Smooth muscle cell (in vitro differentiated cells): ENCODE measurements at regions not wholly inside any gene's neighbourhood (a gene's known extent, or its start where the extent isn't known, plus 50 kb on each side); places are given as distances from the start of the nearest gene placed in this dataset.

ENCODE experiments used
- DNase-seq: peaks from one replicate; lab custom pipeline; 2025; ENCODE audit not compliant: unreplicated experiment; lab: John Stamatoyannopoulos, UW
- H2AFZ ChIP-seq: fragments of 200-600 bp; sonication (generic); 2 replicates; pipeline ENCODE4 v1.6.0; 2016; ENCODE audit warnings: antibody characterized with exemption, low read depth, mild to moderate bottlenecking
- H3F3A ChIP-seq: fragments of 200-600 bp; sonication (generic); 2 replicates; pipeline ENCODE4 v1.6.0; 2017; ENCODE audit warnings: antibody characterized with exemption, low read depth
- H3K27ac ChIP-seq: fragments of 200-600 bp; sonication (generic); 2 replicates; pipeline ENCODE4 v1.5.1; 2016; ENCODE audit warnings: low read depth, mild to moderate bottlenecking
- H3K27me3 ChIP-seq: fragments of 200-600 bp; sonication (generic); 2 replicates; pipeline ENCODE4 v1.6.1; 2016; ENCODE audit warnings: low read depth, mild to moderate bottlenecking
- H3K36me3 ChIP-seq: fragments of 200-600 bp; sonication (generic); 2 replicates; pipeline ENCODE4 v1.5.1; 2016; ENCODE audit warnings: low read depth
- H3K4me1 ChIP-seq: fragments of 200-600 bp; sonication (generic); 2 replicates; pipeline ENCODE4 v1.5.1; 2016; ENCODE audit warnings: low read depth
- H3K4me2 ChIP-seq: fragments of 200-600 bp; sonication (generic); 2 replicates; pipeline ENCODE4 v1.6.0; 2016; ENCODE audit warnings: mild to moderate bottlenecking
- H3K4me3 ChIP-seq: fragments of 200-600 bp; sonication (generic); 2 replicates; pipeline ENCODE4 v1.5.1; 2016; ENCODE audit warnings: mild to moderate bottlenecking
- H3K79me2 ChIP-seq: fragments of 200-600 bp; sonication (generic); 2 replicates; pipeline ENCODE4 v1.6.0; 2016; ENCODE audit warnings: low read depth, mild to moderate bottlenecking
- H3K9ac ChIP-seq: fragments of 200-600 bp; sonication (generic); 2 replicates; pipeline ENCODE4 v1.6.0; 2016; ENCODE audit warnings: low read depth
- H3K9me3 ChIP-seq: fragments of 200-600 bp; sonication (generic); replicated peaks from 2 replicates; pipeline ENCODE4 v1.5.1; 2016; ENCODE audit warnings: low read depth
- H4K20me1 ChIP-seq: fragments of 200-600 bp; sonication (generic); 2 replicates; pipeline ENCODE4 v1.6.0; 2016; ENCODE audit warnings: low read depth
- WGBS: methylation state at CpG from one replicate; pipeline ENCODE4 v1.1.7; 2016; ENCODE audit warnings: low lambda C conversion rate; 5-methylcytosine and 5-hydroxymethylcytosine counted together
- TF ChIP-seq, protein P1 (sequence below): fragments of 200-600 bp; sonication (generic); IDR thresholded peaks from 2 replicates; pipeline ENCODE4 v1.5.1; 2017; ENCODE audit warnings: borderline replicate concordance, mild to moderate bottlenecking, antibody characterized with exemption; ENCODE audit not compliant: insufficient read depth, poor library complexity, severe bottlenecking

DNA sequence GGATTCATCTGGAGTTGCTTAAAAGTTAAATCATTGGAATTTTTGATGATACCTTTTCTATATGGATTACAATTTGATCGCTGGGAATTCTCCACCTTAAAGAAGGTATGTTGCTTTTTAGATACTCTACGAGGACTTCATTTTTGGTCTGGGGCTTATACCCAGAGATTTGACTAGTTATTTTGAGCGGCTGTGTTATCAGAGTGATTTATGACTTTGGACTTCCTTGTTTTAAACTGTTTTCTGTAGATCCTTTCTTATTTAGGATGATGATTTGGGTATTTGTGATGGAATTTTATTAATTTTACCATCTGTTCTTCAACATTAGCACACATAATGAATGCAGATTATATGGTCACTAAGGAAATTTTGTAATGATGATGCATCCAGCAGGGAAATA, 75.2 kb downstream of the SOX4 start:
- peaks cover 22% of the 10 kb centered on the region for H3K4me1 ChIP-seq
- H3K9me3 ChIP-seq = no peaks in the 10 kb centered on the region
- peaks cover 4% of the 10 kb centered on the region for H4K20me1 ChIP-seq
- WGBS = 71% methylated on average over 3 of the region's 3 CpGs
- H3F3A ChIP-seq = no peaks in the 10 kb centered on the region
- no peak overlapping the region for H3K27ac ChIP-seq
- no peak overlapping the region for H2AFZ ChIP-seq
- peak overlapping the region; percentile 7 for H3K4me3 ChIP-seq
- H3K9ac ChIP-seq = no peak overlapping the region
- peak overlapping the region; percentile 43 for H3K4me2 ChIP-seq
- TF ChIP-seq, protein P1, sequence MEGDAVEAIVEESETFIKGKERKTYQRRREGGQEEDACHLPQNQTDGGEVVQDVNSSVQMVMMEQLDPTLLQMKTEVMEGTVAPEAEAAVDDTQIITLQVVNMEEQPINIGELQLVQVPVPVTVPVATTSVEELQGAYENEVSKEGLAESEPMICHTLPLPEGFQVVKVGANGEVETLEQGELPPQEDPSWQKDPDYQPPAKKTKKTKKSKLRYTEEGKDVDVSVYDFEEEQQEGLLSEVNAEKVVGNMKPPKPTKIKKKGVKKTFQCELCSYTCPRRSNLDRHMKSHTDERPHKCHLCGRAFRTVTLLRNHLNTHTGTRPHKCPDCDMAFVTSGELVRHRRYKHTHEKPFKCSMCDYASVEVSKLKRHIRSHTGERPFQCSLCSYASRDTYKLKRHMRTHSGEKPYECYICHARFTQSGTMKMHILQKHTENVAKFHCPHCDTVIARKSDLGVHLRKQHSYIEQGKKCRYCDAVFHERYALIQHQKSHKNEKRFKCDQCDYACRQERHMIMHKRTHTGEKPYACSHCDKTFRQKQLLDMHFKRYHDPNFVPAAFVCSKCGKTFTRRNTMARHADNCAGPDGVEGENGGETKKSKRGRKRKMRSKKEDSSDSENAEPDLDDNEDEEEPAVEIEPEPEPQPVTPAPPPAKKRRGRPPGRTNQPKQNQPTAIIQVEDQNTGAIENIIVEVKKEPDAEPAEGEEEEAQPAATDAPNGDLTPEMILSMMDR = no peak
- peaks cover 47% of the 10 kb centered on the region for H3K27me3 ChIP-seq
- peaks cover 27% of the 10 kb centered on the region for H3K79me2 ChIP-seq
- H3K36me3 ChIP-seq = no peaks in the 10 kb centered on the region
- no peak for DNase-seq

DNA sequence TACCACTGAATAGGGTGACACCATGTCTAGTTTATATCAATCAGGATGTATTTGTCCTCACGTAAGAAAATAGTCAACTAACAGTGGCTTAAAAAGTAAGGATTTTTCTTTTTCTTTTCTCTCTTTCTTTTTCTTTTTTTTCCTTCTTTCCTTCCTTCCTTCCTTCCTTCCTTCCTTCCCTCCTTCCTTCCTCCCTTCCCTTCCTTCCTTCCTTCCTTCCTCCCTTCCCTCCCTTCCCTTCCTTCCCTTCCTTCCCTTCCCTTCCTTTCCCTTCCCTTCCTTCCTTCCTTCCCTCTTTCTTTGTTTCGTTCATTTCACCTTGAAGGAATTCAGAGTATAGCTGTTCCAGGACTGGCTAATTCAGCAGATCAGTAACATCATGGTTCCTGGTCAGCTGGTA, 83.2 kb downstream of the SOX4 start:
- no peaks in the 10 kb centered on the region for H3K27me3 ChIP-seq
- H3K27ac ChIP-seq = no peak overlapping the region
- H3K79me2 ChIP-seq = peaks cover 10% of the 10 kb centered on the region
- no peak for DNase-seq
- peaks cover 5% of the 10 kb centered on the region for H3K4me1 ChIP-seq
- H3K9me3 ChIP-seq = no peaks in the 10 kb centered on the region
- H2AFZ ChIP-seq = no peak overlapping the region
- 50% methylated on average over 2 of the region's 2 CpGs for WGBS
- peaks cover 10% of the 10 kb centered on the region for H3F3A ChIP-seq
- no peak overlapping the region for H3K9ac ChIP-seq
- H3K4me2 ChIP-seq = no peak overlapping the region
- H4K20me1 ChIP-seq = peaks cover 17% of the 10 kb centered on the region
- H3K4me3 ChIP-seq = no peak overlapping the region
- TF ChIP-seq, protein P1 = no peak
- H3K36me3 ChIP-seq = no peaks in the 10 kb centered on the region

DNA sequence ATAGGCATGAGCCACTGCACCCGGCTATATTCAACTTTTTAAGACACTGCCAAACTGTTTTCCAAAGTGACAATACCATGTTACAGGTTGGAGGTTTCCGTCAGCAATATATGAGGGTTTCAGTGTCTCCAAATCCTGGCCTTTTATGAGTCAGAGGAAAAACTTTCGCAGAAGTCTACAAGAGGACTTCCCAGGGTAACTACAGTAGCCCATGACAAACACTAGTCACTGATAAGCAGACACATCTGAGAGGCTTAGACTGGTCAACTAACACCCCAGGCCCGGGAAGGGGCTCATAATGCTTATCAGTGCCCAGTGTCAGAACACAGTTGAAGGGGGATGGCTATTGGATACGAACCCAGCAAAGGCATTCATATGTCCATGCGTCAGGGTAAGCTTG, 85.4 kb downstream of the SOX4 start:
- peaks cover 25% of the 10 kb centered on the region for H4K20me1 ChIP-seq
- DNase-seq = no peak
- H3K4me3 ChIP-seq = no peak overlapping the region
- H3K36me3 ChIP-seq = no peaks in the 10 kb centered on the region
- H3K79me2 ChIP-seq = peaks cover 2% of the 10 kb centered on the region
- TF ChIP-seq, protein P1 = no peak
- H3K4me1 ChIP-seq = peaks cover 5% of the 10 kb centered on the region
- H3K4me2 ChIP-seq = no peak overlapping the region
- 6% methylated on average over 6 of the region's 6 CpGs for WGBS
- no peak overlapping the region for H2AFZ ChIP-seq
- H3K27me3 ChIP-seq = no peaks in the 10 kb centered on the region
- no peaks in the 10 kb centered on the region for H3K9me3 ChIP-seq
- peak overlapping the region; percentile 50 for H3K9ac ChIP-seq
- peaks cover 10% of the 10 kb centered on the region for H3F3A ChIP-seq
- H3K27ac ChIP-seq = peak overlapping the region; percentile 92

DNA sequence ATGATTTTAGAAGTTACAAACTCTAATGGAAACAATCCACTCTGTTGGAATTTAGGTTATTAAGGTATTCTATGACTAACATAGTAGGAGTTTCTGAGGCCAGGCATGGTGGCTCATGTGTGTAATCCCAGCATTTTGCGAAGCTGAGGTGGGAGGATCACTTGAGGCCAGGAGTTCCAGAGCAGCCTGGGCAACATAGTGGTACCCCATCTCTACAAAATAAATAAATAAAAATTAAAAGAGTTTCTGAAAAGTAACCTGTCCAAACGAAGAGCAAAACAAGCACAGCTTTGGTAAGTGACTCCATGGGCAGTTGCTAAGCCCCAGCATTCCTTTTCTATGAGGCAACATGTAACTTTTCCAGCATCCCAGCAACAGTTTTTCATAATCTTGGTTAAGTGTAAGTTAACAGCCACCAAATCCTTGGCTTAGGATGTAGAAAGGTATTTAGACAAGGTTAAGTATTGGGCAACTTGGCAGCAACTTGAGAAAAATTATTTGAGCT, 86.3 kb downstream of the SOX4 start:
- H3K9ac ChIP-seq = peak overlapping the region; percentile 50

More for the DNA sequence above, 86.3 kb downstream of the SOX4 start:
- Histone ChIP-seq H4K20me1 (peaks cover 26% of the 10 kb centered on the region), H3K36me3 (no peaks in the 10 kb centered on the region), H2AFZ (no peak overlapping the region), H3K4me2 (peak overlapping the region; percentile 29), H3K27ac (peak overlapping the region; percentile 92), H3K27me3 (no peaks in the 10 kb centered on the region), H3F3A (peaks cover 10% of the 10 kb centered on the region), H3K4me1 (peaks cover 5% of the 10 kb centered on the region), H3K9me3 (no peaks in the 10 kb centered on the region), H3K4me3 (no peak overlapping the region), H3K79me2 (peaks cover 2% of the 10 kb centered on the region)
- WGBS = 16% methylated on average over 2 of the region's 2 CpGs
- TF ChIP-seq, protein P1 = no peak
- no peak for DNase-seq
